GM12875 (cell line): ENCODE measurements at regions not wholly inside any gene's neighbourhood (a gene's known extent, or its start where the extent isn't known, plus 50 kb on each side); places are given as distances from the start of the nearest gene placed in this dataset.

ENCODE experiments used
- H3K4me3 ChIP-seq: one replicate; pipeline ENCODE4 v1.5.1; 2011; ENCODE audit warnings: low read depth, low read length, control low read depth
- TF ChIP-seq, protein P1 (sequence below): IDR thresholded peaks from 2 replicates; pipeline ENCODE4 v1.5.1; 2011; ENCODE audit warnings: low read depth, mild to moderate bottlenecking, control low read depth, inconsistent platforms, low read length, moderate library complexity, borderline replicate concordance; ENCODE audit not compliant: insufficient read depth

DNA sequence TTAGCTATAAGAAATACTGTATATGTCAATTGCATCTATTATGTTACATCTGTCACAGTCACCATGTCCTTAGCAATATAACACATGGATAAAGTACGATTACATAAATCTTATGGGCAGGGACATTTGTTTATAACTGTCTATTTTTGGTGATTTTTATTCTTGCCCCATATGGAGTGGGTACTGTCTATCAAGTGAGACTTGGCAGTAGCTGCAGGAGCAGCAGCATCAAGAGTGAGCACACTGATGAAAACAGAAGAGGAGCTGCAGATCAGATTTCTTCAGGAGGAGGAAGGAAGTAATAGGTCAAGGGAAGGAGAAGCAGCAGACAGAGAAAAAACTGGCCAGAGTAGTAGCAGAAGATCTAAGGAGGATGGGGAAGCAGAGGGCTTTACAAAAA, 516.7 kb downstream of the C6orf118 start:
- TF ChIP-seq, protein P1, sequence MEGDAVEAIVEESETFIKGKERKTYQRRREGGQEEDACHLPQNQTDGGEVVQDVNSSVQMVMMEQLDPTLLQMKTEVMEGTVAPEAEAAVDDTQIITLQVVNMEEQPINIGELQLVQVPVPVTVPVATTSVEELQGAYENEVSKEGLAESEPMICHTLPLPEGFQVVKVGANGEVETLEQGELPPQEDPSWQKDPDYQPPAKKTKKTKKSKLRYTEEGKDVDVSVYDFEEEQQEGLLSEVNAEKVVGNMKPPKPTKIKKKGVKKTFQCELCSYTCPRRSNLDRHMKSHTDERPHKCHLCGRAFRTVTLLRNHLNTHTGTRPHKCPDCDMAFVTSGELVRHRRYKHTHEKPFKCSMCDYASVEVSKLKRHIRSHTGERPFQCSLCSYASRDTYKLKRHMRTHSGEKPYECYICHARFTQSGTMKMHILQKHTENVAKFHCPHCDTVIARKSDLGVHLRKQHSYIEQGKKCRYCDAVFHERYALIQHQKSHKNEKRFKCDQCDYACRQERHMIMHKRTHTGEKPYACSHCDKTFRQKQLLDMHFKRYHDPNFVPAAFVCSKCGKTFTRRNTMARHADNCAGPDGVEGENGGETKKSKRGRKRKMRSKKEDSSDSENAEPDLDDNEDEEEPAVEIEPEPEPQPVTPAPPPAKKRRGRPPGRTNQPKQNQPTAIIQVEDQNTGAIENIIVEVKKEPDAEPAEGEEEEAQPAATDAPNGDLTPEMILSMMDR = no peak
- H3K4me3 ChIP-seq = no peak overlapping the region

GRCh38 chr6:164791498-164791897, 517.9 kb downstream of the C6orf118 start:
- no peak overlapping the region for H3K4me3 ChIP-seq

GRCh38 chr6:164763788-164764187, 545.6 kb downstream of the C6orf118 start:
- TF ChIP-seq, protein P1 = no peak
- H3K4me3 ChIP-seq = no peak overlapping the region

More at GRCh38 chr6:164791498-164791897, 517.9 kb downstream of the C6orf118 start:
- TF ChIP-seq, protein P1 = no peak

DNA sequence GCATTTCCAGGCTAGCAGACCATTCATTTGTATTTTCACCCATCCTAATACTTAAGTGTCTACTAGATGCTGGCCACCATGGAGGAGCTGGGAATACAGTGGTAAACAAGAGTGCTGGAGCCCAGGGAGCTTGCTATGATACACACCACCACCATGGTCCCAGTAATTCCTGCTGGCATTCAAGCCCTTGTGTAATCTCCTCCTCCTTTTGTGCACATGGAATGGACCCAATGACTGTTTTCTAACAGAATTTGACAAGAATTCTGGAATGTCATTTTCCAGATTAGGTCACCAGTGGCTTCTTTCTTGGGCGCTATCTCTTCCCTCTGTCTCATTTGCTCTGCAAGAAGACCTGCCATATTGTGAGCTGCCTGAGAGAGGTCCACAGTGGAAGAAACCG, 552.0 kb downstream of the C6orf118 start:
- TF ChIP-seq, protein P1 = no peak
- H3K4me3 ChIP-seq = no peak overlapping the region

DNA sequence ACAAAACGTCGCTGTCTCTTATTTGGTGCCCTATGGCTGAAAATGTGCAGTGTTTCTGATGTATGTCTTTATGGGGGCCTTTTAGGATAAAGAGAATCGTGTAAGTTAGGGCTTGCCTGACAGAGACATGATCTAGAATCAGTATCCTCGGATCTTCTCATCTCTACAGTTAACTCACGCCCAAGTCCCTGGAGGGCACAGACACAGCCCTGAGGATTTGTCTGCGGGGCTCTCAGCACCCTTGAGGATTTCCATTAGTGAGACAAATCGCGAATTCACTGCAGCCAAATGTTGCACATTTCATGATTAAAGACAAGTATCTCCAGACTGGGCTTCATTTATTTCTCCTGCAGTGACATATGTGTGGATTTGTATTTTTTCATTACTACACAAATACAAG, 552.7 kb downstream of the C6orf118 start:
- no peak overlapping the region for H3K4me3 ChIP-seq
- TF ChIP-seq, protein P1 = no peak

GRCh38 chr6:164756142-164756541, 553.3 kb downstream of the C6orf118 start:
- TF ChIP-seq, protein P1 = no peak
- no peak overlapping the region for H3K4me3 ChIP-seq

- H3K4me3 ChIP-seq = no peak overlapping the region
- TF ChIP-seq, protein P1 = no peak
These were observed 555.9 kb downstream of the C6orf118 start for GRCh38 chr6:164753517-164753916.
